Hepatocyte (in vitro differentiated cells): ENCODE measurements at regions not wholly inside any gene's neighbourhood (a gene's known extent, or its start where the extent isn't known, plus 50 kb on each side); places are given as distances from the start of the nearest gene placed in this dataset.

Experiments
- DNase-seq: peaks from one replicate; pipeline ENCODE4 v3.0.0-alpha.2; 2016; ENCODE audit warnings: low spot score
- H2AFZ ChIP-seq: fragments of 200-600 bp; sonication (generic); 2 replicates; pipeline ENCODE4 v1.6.0; 2016; ENCODE audit warnings: antibody characterized with exemption, mild to moderate bottlenecking
- H3K27ac ChIP-seq: fragments of 200-600 bp; sonication (generic); 2 replicates; pipeline ENCODE4 v1.5.1; 2016; ENCODE audit warnings: mild to moderate bottlenecking
- H3K27me3 ChIP-seq: fragments of 200-600 bp; sonication (generic); 2 replicates; pipeline ENCODE4 v1.6.1; 2016
- H3K36me3 ChIP-seq: fragments of 200-600 bp; sonication (generic); replicated peaks from 2 replicates; pipeline ENCODE4 v1.5.1; 2016; ENCODE audit warnings: low read depth; ENCODE audit not compliant: insufficient read depth
- H3K4me1 ChIP-seq: fragments of 200-600 bp; sonication (generic); 2 replicates; pipeline ENCODE4 v1.5.1; 2016; ENCODE audit warnings: mild to moderate bottlenecking, moderate library complexity; ENCODE audit not compliant: insufficient read depth
- H3K4me2 ChIP-seq: fragments of 200-600 bp; sonication (generic); 2 replicates; pipeline ENCODE4 v1.6.0; 2016
- H3K4me3 ChIP-seq: fragments of 200-600 bp; sonication (generic); 2 replicates; pipeline ENCODE4 v1.5.1; 2016; ENCODE audit warnings: mild to moderate bottlenecking
- H3K79me2 ChIP-seq: fragments of 200-600 bp; sonication (generic); 2 replicates; pipeline ENCODE4 v1.6.0; 2017; ENCODE audit warnings: mild to moderate bottlenecking
- H3K9me2 ChIP-seq: fragments of 200-600 bp; sonication (generic); replicated peaks from 2 replicates; pipeline ENCODE4 v1.6.0; 2017; ENCODE audit warnings: mild to moderate bottlenecking; ENCODE audit not compliant: insufficient read depth
- H3K9me3 ChIP-seq: fragments of 200-600 bp; sonication (generic); 2 replicates; pipeline ENCODE4 v1.5.1; 2016; ENCODE audit warnings: low read depth, mild to moderate bottlenecking
- H4K20me1 ChIP-seq: fragments of 200-600 bp; sonication (generic); 2 replicates; pipeline ENCODE4 v1.6.0; 2016; ENCODE audit warnings: mild to moderate bottlenecking; ENCODE audit not compliant: insufficient read depth, poor library complexity, severe bottlenecking
- EZH2 ChIP-seq: fragments of 200-600 bp; sonication (generic); IDR thresholded peaks from 2 replicates; pipeline ENCODE4 v1.6.1; 2016; ENCODE audit warnings: antibody characterized with exemption, mild to moderate bottlenecking, borderline replicate concordance
- EZH2phosphoT487 ChIP-seq: fragments of 200-600 bp; sonication (generic); IDR thresholded peaks from one replicate; pipeline ENCODE4 v1.6.1; 2018; ENCODE audit warnings: antibody characterized with exemption, mild to moderate bottlenecking, low read depth, moderate library complexity; ENCODE audit not compliant: unreplicated experiment, severe bottlenecking
- WGBS: methylation state at CpG from one replicate; pipeline ENCODE4 v1.1.6; 2016; ENCODE audit warnings: low lambda C conversion rate; ENCODE audit errors: missing lambda C conversion rate; 5-methylcytosine and 5-hydroxymethylcytosine counted together
- TF ChIP-seq, protein P1 (sequence below): fragments of 200-600 bp; sonication (generic); IDR thresholded peaks from 2 replicates; pipeline ENCODE4 v1.5.1; 2016; ENCODE audit warnings: antibody characterized with exemption, mild to moderate bottlenecking; ENCODE audit not compliant: poor library complexity

DNA sequence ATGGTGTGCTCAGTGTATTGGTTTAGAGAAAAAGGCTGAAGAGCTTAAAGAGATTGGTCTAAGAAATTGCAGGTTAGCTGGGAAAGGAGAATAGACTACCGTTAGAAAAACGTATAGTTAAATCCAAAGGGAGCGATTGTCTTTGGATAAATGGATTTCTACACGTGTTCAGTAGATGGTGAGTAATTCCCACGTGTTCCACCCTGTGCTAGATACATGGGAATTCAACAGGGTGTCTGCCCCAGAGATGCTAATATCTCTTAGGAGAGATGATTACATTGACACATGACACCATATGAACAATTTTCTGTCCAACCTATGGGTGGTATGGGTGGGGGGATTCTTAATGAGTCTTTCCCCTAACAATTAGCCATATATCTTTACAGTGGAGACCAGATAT lies 99.8 kb downstream of the TDRD15 start:
- Histone ChIP-seq H3K9me2 (no peaks in the 10 kb centered on the region), H3K36me3 (no peaks in the 10 kb centered on the region), H3K27ac (no peak overlapping the region), H3K4me2 (no peak overlapping the region), H3K79me2 (no peaks in the 10 kb centered on the region), H2AFZ (no peak overlapping the region), H3K27me3 (no peaks in the 10 kb centered on the region), H3K4me3 (no peak overlapping the region), H4K20me1 (no peaks in the 10 kb centered on the region), H3K9me3 (no peaks in the 10 kb centered on the region), H3K4me1 (no peaks in the 10 kb centered on the region)
- 75% methylated on average over 5 of the region's 5 CpGs for WGBS
- DNase-seq = no peak
- TF ChIP-seq EZH2phosphoT487 (no peak), EZH2 (no peak)
- TF ChIP-seq, protein P1, sequence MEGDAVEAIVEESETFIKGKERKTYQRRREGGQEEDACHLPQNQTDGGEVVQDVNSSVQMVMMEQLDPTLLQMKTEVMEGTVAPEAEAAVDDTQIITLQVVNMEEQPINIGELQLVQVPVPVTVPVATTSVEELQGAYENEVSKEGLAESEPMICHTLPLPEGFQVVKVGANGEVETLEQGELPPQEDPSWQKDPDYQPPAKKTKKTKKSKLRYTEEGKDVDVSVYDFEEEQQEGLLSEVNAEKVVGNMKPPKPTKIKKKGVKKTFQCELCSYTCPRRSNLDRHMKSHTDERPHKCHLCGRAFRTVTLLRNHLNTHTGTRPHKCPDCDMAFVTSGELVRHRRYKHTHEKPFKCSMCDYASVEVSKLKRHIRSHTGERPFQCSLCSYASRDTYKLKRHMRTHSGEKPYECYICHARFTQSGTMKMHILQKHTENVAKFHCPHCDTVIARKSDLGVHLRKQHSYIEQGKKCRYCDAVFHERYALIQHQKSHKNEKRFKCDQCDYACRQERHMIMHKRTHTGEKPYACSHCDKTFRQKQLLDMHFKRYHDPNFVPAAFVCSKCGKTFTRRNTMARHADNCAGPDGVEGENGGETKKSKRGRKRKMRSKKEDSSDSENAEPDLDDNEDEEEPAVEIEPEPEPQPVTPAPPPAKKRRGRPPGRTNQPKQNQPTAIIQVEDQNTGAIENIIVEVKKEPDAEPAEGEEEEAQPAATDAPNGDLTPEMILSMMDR = no peak

DNA sequence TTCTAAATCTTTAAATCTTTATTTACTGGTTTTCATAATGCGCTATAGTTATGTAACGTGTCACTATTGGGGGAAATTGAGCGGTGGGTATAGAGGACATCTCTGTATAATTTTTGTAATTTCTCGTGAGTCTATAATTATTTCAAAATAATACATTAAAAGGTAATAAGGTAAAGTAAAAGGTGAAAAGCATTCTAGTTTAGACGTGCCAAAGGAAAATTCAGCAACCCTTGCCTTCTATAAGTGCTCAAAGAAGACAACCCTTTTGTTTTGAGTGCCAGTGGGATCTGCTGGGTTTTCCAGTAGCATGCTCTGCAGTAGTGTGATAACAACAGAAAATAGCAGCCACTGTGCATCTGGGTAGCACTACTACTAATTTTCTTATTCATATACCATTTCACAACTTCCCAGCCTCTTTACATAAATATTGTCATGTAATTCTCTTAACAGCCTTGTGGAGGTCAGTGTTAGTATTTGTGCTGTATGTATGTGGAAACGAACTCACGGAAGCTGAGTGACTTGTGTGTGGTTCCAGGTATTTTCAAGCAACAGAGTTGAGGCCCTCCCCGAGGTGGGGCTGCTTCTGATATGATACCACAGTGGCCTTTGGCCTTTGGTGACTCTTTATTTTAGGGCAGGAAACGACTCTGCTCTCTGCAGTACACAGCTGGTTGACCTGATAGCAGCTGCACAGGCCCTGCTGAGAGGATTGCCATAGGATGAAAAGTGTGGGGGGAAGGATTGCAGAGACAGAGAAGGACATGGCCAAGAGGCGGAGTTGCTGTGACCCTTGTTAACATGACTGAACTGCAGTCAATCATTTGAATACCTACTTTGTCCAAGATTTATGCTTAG lies 104.5 kb downstream of the TDRD15 start:
- no peak overlapping the region for H3K27ac ChIP-seq
- H3K4me3 ChIP-seq = no peak overlapping the region
- H3K4me1 ChIP-seq = no peaks in the 10 kb centered on the region
- H3K27me3 ChIP-seq = no peaks in the 10 kb centered on the region
- no peak overlapping the region for H3K4me2 ChIP-seq
- WGBS = 62% methylated on average over 10 of the region's 10 CpGs
- TF ChIP-seq, protein P1 = no peak
- TF ChIP-seq EZH2phosphoT487 (no peak), EZH2 (no peak)
- DNase-seq = no peak
- H3K36me3 ChIP-seq = no peaks in the 10 kb centered on the region
- no peaks in the 10 kb centered on the region for H3K9me2 ChIP-seq
- H4K20me1 ChIP-seq = no peaks in the 10 kb centered on the region
- H3K79me2 ChIP-seq = no peaks in the 10 kb centered on the region
- H2AFZ ChIP-seq = no peak overlapping the region
- H3K9me3 ChIP-seq = no peaks in the 10 kb centered on the region

DNA sequence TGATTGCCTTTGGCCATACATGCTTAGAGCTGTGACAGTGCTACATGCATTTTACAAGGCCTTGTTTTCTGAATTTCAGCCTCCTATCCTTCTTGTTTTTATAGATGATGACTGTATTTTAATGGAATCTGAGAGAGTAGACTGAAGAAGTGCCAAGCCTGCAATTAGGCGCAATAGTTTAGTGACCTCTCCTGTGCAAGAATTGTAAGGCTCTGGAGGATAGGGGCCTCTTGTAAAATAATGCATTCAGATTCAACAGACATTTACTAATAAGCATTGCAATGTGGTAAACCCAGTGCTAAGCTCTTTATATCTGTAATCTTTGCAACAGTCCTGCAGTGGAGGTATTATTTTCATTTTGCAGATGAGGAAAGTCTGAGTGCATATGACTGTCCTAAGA lies 105.5 kb downstream of the TDRD15 start:
- WGBS = 82% methylated on average over 1 of the region's 1 CpG

More for the DNA sequence above, 105.5 kb downstream of the TDRD15 start:
- H4K20me1 ChIP-seq = no peaks in the 10 kb centered on the region
- DNase-seq = no peak
- no peaks in the 10 kb centered on the region for H3K79me2 ChIP-seq
- H3K9me2 ChIP-seq = no peaks in the 10 kb centered on the region
- H3K4me2 ChIP-seq = no peak overlapping the region
- H3K36me3 ChIP-seq = no peaks in the 10 kb centered on the region
- TF ChIP-seq, protein P1 = no peak
- TF ChIP-seq EZH2phosphoT487 (no peak), EZH2 (no peak)
- no peaks in the 10 kb centered on the region for H3K9me3 ChIP-seq
- H3K4me1 ChIP-seq = no peaks in the 10 kb centered on the region
- no peaks in the 10 kb centered on the region for H3K27me3 ChIP-seq
- H3K27ac ChIP-seq = no peak overlapping the region
- no peak overlapping the region for H3K4me3 ChIP-seq
- H2AFZ ChIP-seq = no peak overlapping the region
